VCaP (cell line): ENCODE measurements at regions not wholly inside any gene's neighbourhood (a gene's known extent, or its start where the extent isn't known, plus 50 kb on each side); places are given as distances from the start of the nearest gene placed in this dataset.
"Not testable (repeated sequence)": the region's sequence is repeated elsewhere in the genome, so short reads cannot be mapped to it uniquely, and the experiment has no call there.

Source experiments
- H3K27ac ChIP-seq: fragments of 450-650 bp; 2 replicates; pipeline ENCODE4 v1.5.1; 2017
- CTCF ChIP-seq: fragments of 450-650 bp; conservative IDR thresholded peaks from 2 replicates; pipeline ENCODE4 v1.5.1; 2017; ENCODE audit warnings: mild to moderate bottlenecking, moderate library complexity

GRCh38 chr2:207338610-207339009 lies 172.9 kb upstream of the KLF7 start:
- no peak overlapping the region for H3K27ac ChIP-seq
- TF ChIP-seq CTCF, result no peak

- H3K27ac ChIP-seq, result no peak overlapping the region
- TF ChIP-seq CTCF, result no peak
These were observed 175.5 kb upstream of the KLF7 start for GRCh38 chr2:207341112-207341750.

DNA sequence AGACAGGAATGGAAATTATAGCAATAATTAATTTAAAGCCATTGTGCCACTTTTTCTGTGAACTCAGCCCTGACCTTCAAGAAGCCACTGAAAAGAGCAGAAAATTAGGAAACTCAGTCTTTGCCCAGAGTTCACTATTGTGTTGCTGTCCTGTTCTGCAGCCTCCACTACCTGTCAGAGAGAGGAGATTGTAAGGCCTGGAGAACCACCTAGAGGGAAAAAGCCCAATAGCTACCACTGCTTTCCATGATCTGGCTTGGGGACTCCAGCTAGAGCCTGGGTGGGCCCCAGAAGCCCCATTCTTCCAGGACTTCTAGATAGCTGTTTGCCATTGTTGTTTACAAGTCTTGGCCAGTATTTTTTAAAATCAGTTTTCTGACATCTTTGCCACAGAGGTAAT lies 176.1 kb upstream of the KLF7 start:
- H3K27ac ChIP-seq, result no peak overlapping the region
- TF ChIP-seq CTCF, result no peak; the same call in 1 of the 2 replicates

DNA sequence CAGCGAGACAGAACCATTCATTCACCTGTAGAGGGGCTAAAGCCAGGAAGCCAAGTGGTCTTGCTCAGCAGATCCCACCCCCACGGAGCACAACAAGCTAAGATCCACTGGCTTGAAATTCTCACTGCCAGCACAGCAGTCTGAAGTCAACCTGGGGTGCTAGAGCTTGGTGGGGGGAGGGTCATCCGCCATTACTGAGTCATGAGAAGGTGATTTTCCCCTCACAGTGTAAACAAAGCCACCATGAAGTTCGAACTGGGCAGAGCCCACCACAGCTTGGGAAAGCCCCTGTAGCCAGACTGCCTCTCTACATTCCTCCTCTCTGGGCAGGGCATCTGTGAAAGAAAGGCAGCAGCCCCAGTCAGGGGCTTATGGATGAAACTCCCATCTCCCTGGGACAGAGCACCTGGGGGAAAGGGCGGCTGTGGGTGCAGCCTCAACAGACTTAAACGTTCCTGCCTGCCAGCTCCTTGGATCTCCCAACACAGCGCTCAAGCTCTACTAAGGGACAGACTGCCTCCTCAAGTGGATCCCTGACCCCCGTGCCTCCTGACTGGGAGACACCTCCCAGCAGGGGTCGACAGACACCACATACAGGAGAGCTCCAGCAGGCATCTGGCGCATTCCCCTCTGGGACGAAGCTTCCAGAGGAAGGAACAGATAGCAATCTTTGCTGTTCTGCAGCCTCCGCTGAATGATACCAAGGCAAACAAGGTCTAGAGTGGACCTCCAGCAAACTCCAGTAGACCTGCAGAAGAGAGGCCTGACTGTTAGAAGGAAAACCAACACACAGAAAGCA lies 179.0 kb upstream of the KLF7 start:
- not testable (repeated sequence) for H3K27ac ChIP-seq

DNA sequence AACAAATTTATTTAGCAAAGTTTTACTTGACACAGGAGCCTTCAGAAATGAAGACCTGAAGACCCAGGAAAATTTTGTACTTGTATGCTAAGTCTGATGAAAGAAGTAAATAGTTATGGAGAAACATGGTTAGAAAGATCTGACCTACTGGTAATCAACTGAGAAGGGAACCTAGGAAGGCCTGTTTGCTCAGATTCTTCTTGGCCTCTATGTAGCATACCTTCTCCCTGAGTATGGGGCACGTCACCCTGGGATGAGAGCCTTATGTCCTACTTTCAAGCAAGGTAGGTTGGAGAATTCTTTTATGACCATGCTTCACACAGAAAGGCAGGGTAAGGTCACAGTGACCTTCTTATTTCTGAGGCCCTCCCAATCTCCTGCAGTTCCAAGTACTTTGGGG lies 178.6 kb upstream of the CREB1 start:
- no peak for TF ChIP-seq CTCF
- no peak overlapping the region for H3K27ac ChIP-seq

DNA sequence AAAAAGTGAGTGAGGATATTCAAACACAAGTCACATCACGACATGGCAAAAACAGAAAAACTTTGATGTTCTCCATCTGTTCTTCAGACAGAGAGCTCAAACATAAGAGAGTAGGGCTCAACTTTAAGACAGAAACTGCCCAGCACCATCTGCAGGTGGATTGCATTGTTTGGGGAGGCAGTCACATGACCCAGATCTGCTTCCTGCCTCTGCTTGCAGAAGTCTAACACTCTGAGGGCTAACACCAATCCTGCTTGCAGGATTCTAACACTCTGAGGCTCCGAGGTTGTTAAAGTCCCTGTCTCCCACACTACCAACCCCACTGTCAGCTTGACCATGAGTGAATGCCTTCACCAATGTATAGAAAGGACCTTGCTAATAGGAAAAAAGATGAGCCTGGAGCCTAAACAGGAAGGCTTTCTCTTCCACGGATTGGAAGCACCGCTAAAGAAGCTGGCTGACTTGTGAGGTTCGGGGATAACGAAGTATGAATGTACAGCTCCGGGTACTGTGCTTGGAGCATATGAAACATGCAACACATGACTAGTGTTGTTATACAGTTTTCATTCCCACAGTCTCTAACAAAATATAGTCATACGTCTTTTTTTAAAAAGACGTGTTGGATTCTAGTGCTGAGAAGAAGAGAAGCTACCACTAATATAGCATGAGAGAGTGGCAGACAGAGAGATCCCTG lies 176.6 kb upstream of the CREB1 start:
- no peak overlapping the region for H3K27ac ChIP-seq
- TF ChIP-seq CTCF, result no peak

- no peak for TF ChIP-seq CTCF
These were observed 175.9 kb upstream of the CREB1 start for GRCh38 chr2:207353836-207354235.

More at GRCh38 chr2:207353836-207354235, 175.9 kb upstream of the CREB1 start:
- H3K27ac ChIP-seq, result no peak overlapping the region
